Stimulated activated CD8-positive, alpha-beta memory T cell treated with anti-CD3 and anti-CD28 coated beads, Interleukin-15, amount 100 ng/mL, for 24 hours (primary cell): ENCODE measurements at regions not wholly inside any gene's neighbourhood (a gene's known extent, or its start where the extent isn't known, plus 50 kb on each side); places are given as distances from the start of the nearest gene placed in this dataset.
"Not testable (repeated sequence)": the region's sequence is repeated elsewhere in the genome, so short reads cannot be mapped to it uniquely, and the experiment has no call there.

Source experiments
- DNase-seq: peaks from one replicate; pipeline ENCODE4 v3.0.0-alpha.2; 2020; ENCODE audit warnings: low read depth

- no peak for DNase-seq
These were observed 276.0 kb downstream of the SOX2 start for GRCh38 chr3:181987736-181988135.

GRCh38 chr3:181998828-181999227 is 287.1 kb downstream of the SOX2 start:
- no peak for DNase-seq

GRCh38 chr3:181999314-181999713 is 287.6 kb downstream of the SOX2 start:
- no peak for DNase-seq

- no peak for DNase-seq
These were observed 288.7 kb downstream of the SOX2 start for GRCh38 chr3:182000447-182000846.

GRCh38 chr3:182005219-182005618 is 293.5 kb downstream of the SOX2 start:
- no peak for DNase-seq

GRCh38 chr3:182005701-182006100 is 294.0 kb downstream of the SOX2 start:
- no peak for DNase-seq

GRCh38 chr3:182006431-182006830 is 294.7 kb downstream of the SOX2 start:
- no peak for DNase-seq

- DNase-seq = no peak
These were observed 295.7 kb downstream of the SOX2 start for GRCh38 chr3:182007441-182007840.

GRCh38 chr3:182018361-182018760 is 306.6 kb downstream of the SOX2 start:
- DNase-seq = no peak

- no peak for DNase-seq
These were observed 308.2 kb downstream of the SOX2 start for GRCh38 chr3:182019926-182020325.

- DNase-seq = no peak
These were observed 312.1 kb downstream of the SOX2 start for GRCh38 chr3:182023843-182024242.

- DNase-seq = no peak
These were observed 315.6 kb downstream of the SOX2 start for GRCh38 chr3:182027366-182027765.

GRCh38 chr3:182028081-182028480 is 316.4 kb downstream of the SOX2 start:
- no peak for DNase-seq

- not testable (repeated sequence) for DNase-seq
These were observed 322.5 kb downstream of the SOX2 start for GRCh38 chr3:182034231-182034630.

- no peak for DNase-seq
These were observed 323.6 kb downstream of the SOX2 start for GRCh38 chr3:182035324-182035723.

- no peak for DNase-seq
These were observed 324.7 kb downstream of the SOX2 start for GRCh38 chr3:182036382-182036781.

- no peak for DNase-seq
These were observed 330.1 kb downstream of the SOX2 start for GRCh38 chr3:182041668-182042291.

- no peak for DNase-seq
These were observed 334.0 kb downstream of the SOX2 start for GRCh38 chr3:182045736-182046135.

GRCh38 chr3:182046166-182046764 is 334.5 kb downstream of the SOX2 start:
- no peak for DNase-seq

GRCh38 chr3:182050932-182051331 is 339.2 kb downstream of the SOX2 start:
- DNase-seq = no peak

- no peak for DNase-seq
These were observed 340.6 kb downstream of the SOX2 start for GRCh38 chr3:182052332-182052731.

GRCh38 chr3:182052757-182053156 is 341.0 kb downstream of the SOX2 start:
- no peak for DNase-seq

- no peak for DNase-seq
These were observed 346.8 kb downstream of the SOX2 start for GRCh38 chr3:182058488-182058887.

GRCh38 chr3:182063742-182064141 is 352.0 kb downstream of the SOX2 start:
- no peak for DNase-seq
